Neural progenitor cell (in vitro differentiated cells): ENCODE measurements at regions not wholly inside any gene's neighbourhood (a gene's known extent, or its start where the extent isn't known, plus 50 kb on each side); places are given as distances from the start of the nearest gene placed in this dataset.

Experiments used
- DNase-seq: peaks from one replicate; pipeline ENCODE4 v3.0.0-alpha.2; 2016; ENCODE audit warnings: low spot score
- H2AFZ ChIP-seq: fragments of 200-600 bp; sonication (generic); replicated peaks from 2 replicates; pipeline ENCODE4 v1.6.1; 2016; ENCODE audit warnings: antibody characterized with exemption
- H3F3A ChIP-seq: fragments of 200-600 bp; sonication (generic); 2 replicates; pipeline ENCODE4 v1.6.1; 2016; ENCODE audit warnings: antibody characterized with exemption, low read depth
- H3K27ac ChIP-seq: fragments of 200-600 bp; sonication (generic); 2 replicates; pipeline ENCODE4 v1.5.1; 2016; ENCODE audit warnings: mild to moderate bottlenecking
- H3K27me3 ChIP-seq: fragments of 200-600 bp; sonication (generic); 2 replicates; pipeline ENCODE4 v1.6.1; 2016; ENCODE audit warnings: mild to moderate bottlenecking, moderate library complexity
- H3K36me3 ChIP-seq: fragments of 200-600 bp; sonication (generic); 2 replicates; pipeline ENCODE4 v1.5.1; 2016
- H3K4me1 ChIP-seq: fragments of 200-600 bp; sonication (generic); 2 replicates; pipeline ENCODE4 v1.6.1; 2016; ENCODE audit warnings: mixed run types
- H3K4me2 ChIP-seq: fragments of 200-600 bp; sonication (generic); 2 replicates; pipeline ENCODE4 v1.6.1; 2016
- H3K4me3 ChIP-seq: fragments of 200-600 bp; sonication (generic); 2 replicates; pipeline ENCODE4 v1.5.1; 2016
- H3K79me2 ChIP-seq: fragments of 200-600 bp; sonication (generic); 2 replicates; pipeline ENCODE4 v1.6.1; 2016; ENCODE audit warnings: low read depth
- H3K9ac ChIP-seq: fragments of 200-600 bp; sonication (generic); 2 replicates; pipeline ENCODE4 v1.6.1; 2016
- H3K9me3 ChIP-seq: fragments of 200-600 bp; sonication (generic); 2 replicates; pipeline ENCODE4 v1.5.1; 2016; ENCODE audit warnings: low read depth
- H4K20me1 ChIP-seq: fragments of 200-600 bp; sonication (generic); 2 replicates; pipeline ENCODE4 v1.6.1; 2016; ENCODE audit warnings: low read depth
- H3K27ac Mint-ChIP-seq: 3 replicates; pipeline ENCODE4 v1.8.0; 2021; ENCODE audit warnings: mixed read lengths
- H3K27me3 Mint-ChIP-seq: 2 replicates; pipeline ENCODE4 v1.8.0; 2022; ENCODE audit warnings: low read depth, mild to moderate bottlenecking, inconsistent platforms, moderate library complexity, mixed read lengths; ENCODE audit not compliant: insufficient read depth
- H3K36me3 Mint-ChIP-seq: 3 replicates; pipeline ENCODE4 v1.8.0; 2021; ENCODE audit warnings: mixed read lengths
- H3K4me1 Mint-ChIP-seq: 3 replicates; pipeline ENCODE4 v1.8.0; 2021; ENCODE audit warnings: mixed read lengths
- H3K4me3 Mint-ChIP-seq: 3 replicates; pipeline ENCODE4 v1.8.0; 2021; ENCODE audit warnings: mild to moderate bottlenecking, moderate library complexity, mixed read lengths
- H3K9me3 Mint-ChIP-seq: 3 replicates; pipeline ENCODE4 v1.8.0; 2020; ENCODE audit warnings: mixed read lengths
- EZH2 ChIP-seq: fragments of 200-600 bp; sonication (generic); IDR thresholded peaks from 2 replicates; pipeline ENCODE4 v1.6.1; 2017; ENCODE audit warnings: antibody characterized with exemption, mild to moderate bottlenecking, moderate library complexity
- EZH2phosphoT487 ChIP-seq: fragments of 200-600 bp; sonication (generic); IDR thresholded peaks from 2 replicates; pipeline ENCODE4 v1.6.1; 2017; ENCODE audit warnings: antibody characterized with exemption
- TF ChIP-seq, protein P1 (sequence below): fragments of 200-600 bp; sonication (generic); IDR thresholded peaks from 2 replicates; pipeline ENCODE4 v1.5.1; 2017; ENCODE audit warnings: antibody characterized with exemption, mild to moderate bottlenecking

DNA sequence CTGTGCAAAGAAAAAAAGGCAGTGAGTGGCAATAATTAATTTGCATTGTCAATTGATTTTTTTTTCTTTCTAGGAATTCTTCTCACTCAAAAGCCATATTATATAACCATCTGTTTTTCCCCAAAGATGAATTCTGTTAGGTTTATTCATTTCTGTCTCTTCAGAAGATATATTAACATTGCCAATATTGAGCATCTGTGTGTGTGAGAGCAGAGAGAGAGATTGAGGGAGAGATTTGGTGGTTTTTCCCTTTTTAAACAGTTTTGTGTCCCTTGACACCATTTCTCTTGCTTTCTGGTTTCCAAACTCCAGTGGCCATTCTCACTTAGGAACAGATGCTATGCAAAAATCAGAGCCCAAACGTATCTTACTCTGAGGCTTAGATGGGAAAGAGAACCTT lies 112.5 kb downstream of the LACC1 start:
- no peaks in the 10 kb centered on the region for H3K27me3 ChIP-seq
- Mint-ChIP-seq H3K36me3 (no peaks in the 10 kb centered on the region), H3K9me3 (peaks cover 22% of the 10 kb centered on the region), H3K27ac (no peak overlapping the region), H3K4me1 (peaks cover 24% of the 10 kb centered on the region), H3K4me3 (no peak overlapping the region), H3K27me3 (peaks cover 9% of the 10 kb centered on the region)
- no peaks in the 10 kb centered on the region for H4K20me1 ChIP-seq
- DNase-seq = no peak
- no peaks in the 10 kb centered on the region for H3K36me3 ChIP-seq
- H3K9ac ChIP-seq = no peak overlapping the region
- TF ChIP-seq, protein P1, sequence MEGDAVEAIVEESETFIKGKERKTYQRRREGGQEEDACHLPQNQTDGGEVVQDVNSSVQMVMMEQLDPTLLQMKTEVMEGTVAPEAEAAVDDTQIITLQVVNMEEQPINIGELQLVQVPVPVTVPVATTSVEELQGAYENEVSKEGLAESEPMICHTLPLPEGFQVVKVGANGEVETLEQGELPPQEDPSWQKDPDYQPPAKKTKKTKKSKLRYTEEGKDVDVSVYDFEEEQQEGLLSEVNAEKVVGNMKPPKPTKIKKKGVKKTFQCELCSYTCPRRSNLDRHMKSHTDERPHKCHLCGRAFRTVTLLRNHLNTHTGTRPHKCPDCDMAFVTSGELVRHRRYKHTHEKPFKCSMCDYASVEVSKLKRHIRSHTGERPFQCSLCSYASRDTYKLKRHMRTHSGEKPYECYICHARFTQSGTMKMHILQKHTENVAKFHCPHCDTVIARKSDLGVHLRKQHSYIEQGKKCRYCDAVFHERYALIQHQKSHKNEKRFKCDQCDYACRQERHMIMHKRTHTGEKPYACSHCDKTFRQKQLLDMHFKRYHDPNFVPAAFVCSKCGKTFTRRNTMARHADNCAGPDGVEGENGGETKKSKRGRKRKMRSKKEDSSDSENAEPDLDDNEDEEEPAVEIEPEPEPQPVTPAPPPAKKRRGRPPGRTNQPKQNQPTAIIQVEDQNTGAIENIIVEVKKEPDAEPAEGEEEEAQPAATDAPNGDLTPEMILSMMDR = no peak
- TF ChIP-seq EZH2phosphoT487 (no peak), EZH2 (no peak)
- H3F3A ChIP-seq = no peaks in the 10 kb centered on the region
- no peaks in the 10 kb centered on the region for H3K4me1 ChIP-seq
- H3K4me3 ChIP-seq = no peak overlapping the region
- H3K79me2 ChIP-seq = no peaks in the 10 kb centered on the region
- H3K27ac ChIP-seq = no peak overlapping the region
- no peak overlapping the region for H2AFZ ChIP-seq
- H3K4me2 ChIP-seq = no peak overlapping the region
- H3K9me3 ChIP-seq = no peaks in the 10 kb centered on the region

DNA sequence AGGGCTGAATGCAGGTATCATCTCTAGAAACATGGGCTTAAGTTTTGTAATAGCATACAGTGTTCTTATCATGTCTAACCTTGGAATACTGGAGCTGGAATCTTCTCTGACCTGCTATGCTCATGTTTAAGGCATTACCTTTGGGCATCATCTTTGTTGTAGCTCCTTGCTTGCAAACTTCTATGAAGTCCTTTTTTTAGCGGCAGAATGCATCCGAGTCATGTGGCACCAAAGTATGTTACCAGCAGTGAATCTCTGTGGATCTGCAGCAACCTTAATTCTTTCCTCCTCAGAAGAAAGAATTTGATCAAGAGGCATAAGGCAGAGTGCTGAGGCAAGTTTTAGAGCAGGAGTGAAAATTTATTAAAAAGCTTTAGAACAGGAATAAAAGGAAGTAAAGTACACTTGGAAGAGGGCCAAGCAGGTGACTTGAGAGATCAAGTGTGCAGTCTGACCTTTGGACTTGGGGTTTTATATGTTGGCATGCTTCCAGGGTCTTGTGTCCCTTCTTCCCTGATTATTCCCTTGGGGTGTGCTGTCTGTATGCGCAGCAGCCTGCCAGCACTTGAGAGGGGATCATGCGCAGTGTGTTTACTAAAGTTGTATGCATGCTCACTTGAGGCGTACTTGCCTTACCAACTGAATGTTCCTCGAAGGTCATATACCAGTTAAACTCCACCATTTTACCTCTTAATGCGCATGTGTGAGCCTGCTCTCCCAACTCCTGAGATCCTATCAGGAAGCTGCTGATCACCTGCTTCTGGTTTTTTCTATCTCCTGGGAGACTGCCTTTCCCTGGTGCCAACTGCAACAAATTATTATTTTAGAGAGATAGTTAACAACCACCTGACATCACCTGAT lies 115.5 kb downstream of the LACC1 start:
- H3K36me3 Mint-ChIP-seq = no peaks in the 10 kb centered on the region
- H3K27me3 ChIP-seq = no peaks in the 10 kb centered on the region
- no peaks in the 10 kb centered on the region for H3F3A ChIP-seq
- peaks cover 22% of the 10 kb centered on the region for H3K9me3 Mint-ChIP-seq
- H3K9me3 ChIP-seq = no peaks in the 10 kb centered on the region
- no peak overlapping the region for H3K27ac ChIP-seq
- no peak for TF ChIP-seq EZH2phosphoT487
- TF ChIP-seq, protein P1 = no peak
- TF ChIP-seq EZH2 = no peak
- no peaks in the 10 kb centered on the region for H4K20me1 ChIP-seq
- no peak for DNase-seq
- no peak overlapping the region for H3K4me2 ChIP-seq
- H3K9ac ChIP-seq = no peak overlapping the region
- H3K27ac Mint-ChIP-seq = no peak overlapping the region
- H3K36me3 ChIP-seq = no peaks in the 10 kb centered on the region
- H3K27me3 Mint-ChIP-seq = peaks cover 9% of the 10 kb centered on the region
- H3K4me1 ChIP-seq = no peaks in the 10 kb centered on the region
- H2AFZ ChIP-seq = no peak overlapping the region
- H3K4me3 Mint-ChIP-seq = no peak overlapping the region
- no peaks in the 10 kb centered on the region for H3K79me2 ChIP-seq
- H3K4me3 ChIP-seq = no peak overlapping the region
- H3K4me1 Mint-ChIP-seq = peaks cover 32% of the 10 kb centered on the region

DNA sequence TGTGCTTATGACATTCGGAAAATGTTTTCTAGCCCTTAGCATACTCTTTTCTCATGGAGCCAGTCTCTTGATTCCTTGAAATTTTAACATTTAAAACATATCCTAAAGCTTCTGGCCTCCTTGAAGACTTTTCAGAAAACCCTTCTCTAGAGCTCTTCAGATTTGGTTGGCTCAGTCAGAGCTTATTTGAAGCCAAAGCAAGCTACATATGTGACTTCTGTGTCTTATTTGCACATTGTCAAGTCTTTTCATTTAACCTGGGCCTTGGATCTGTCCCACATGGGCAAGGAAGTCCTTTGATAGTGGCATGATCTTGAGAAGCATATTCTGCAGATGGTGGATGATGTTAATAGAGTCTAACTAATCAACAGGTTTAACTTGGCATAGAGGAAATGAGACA lies 116.5 kb downstream of the LACC1 start:
- Histone ChIP-seq H3K4me1 (no peaks in the 10 kb centered on the region), H3K27me3 (no peaks in the 10 kb centered on the region), H3K4me2 (no peak overlapping the region), H3K79me2 (no peaks in the 10 kb centered on the region), H3F3A (no peaks in the 10 kb centered on the region), H3K4me3 (no peak overlapping the region), H2AFZ (no peak overlapping the region), H4K20me1 (no peaks in the 10 kb centered on the region), H3K27ac (no peak overlapping the region), H3K36me3 (no peaks in the 10 kb centered on the region), H3K9ac (no peak overlapping the region), H3K9me3 (no peaks in the 10 kb centered on the region)
- no peaks in the 10 kb centered on the region for H3K36me3 Mint-ChIP-seq
- peaks cover 9% of the 10 kb centered on the region for H3K27me3 Mint-ChIP-seq
- no peak overlapping the region for H3K4me3 Mint-ChIP-seq
- no peak overlapping the region for H3K27ac Mint-ChIP-seq
- peaks cover 30% of the 10 kb centered on the region for H3K4me1 Mint-ChIP-seq
- no peak for TF ChIP-seq EZH2phosphoT487
- TF ChIP-seq EZH2 = no peak
- TF ChIP-seq, protein P1 = no peak
- DNase-seq = no peak
- H3K9me3 Mint-ChIP-seq = peaks cover 23% of the 10 kb centered on the region
